NB4 (cell line): ENCODE measurements at regions not wholly inside any gene's neighbourhood (a gene's known extent, or its start where the extent isn't known, plus 50 kb on each side); places are given as distances from the start of the nearest gene placed in this dataset.

Source experiments
- POLR2A ChIP-seq: IDR thresholded peaks from 2 replicates; pipeline ENCODE4 v1.6.1; 2011; ENCODE audit warnings: mild to moderate bottlenecking; ENCODE audit not compliant: insufficient read length; ENCODE audit errors: extremely low read depth
- TF ChIP-seq, protein P1 (sequence below): IDR thresholded peaks from one replicate; pipeline ENCODE4 v1.5.1; 2012; ENCODE audit warnings: low read depth, low read length

DNA sequence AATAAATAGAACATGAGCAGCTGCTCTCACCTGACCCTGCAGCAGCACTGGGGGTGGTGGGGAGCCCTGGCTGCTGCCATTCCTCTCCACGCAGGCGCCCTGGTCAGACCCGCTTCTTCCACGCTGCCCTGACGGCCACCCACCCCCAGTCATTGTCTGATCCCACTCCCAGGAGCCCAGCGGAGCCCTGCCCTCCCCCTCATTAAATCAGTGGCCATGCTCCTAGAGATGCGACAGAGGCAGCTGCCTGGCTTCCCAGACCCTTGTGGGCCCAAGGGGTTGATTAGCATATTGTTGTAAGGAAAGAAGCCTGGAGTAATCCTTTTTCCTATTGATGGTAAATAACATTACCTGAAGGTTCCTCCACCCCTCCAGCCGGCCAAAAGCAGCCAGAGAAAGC is 301.5 kb downstream of the RRAGC start:
- TF ChIP-seq, protein P1, sequence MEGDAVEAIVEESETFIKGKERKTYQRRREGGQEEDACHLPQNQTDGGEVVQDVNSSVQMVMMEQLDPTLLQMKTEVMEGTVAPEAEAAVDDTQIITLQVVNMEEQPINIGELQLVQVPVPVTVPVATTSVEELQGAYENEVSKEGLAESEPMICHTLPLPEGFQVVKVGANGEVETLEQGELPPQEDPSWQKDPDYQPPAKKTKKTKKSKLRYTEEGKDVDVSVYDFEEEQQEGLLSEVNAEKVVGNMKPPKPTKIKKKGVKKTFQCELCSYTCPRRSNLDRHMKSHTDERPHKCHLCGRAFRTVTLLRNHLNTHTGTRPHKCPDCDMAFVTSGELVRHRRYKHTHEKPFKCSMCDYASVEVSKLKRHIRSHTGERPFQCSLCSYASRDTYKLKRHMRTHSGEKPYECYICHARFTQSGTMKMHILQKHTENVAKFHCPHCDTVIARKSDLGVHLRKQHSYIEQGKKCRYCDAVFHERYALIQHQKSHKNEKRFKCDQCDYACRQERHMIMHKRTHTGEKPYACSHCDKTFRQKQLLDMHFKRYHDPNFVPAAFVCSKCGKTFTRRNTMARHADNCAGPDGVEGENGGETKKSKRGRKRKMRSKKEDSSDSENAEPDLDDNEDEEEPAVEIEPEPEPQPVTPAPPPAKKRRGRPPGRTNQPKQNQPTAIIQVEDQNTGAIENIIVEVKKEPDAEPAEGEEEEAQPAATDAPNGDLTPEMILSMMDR, result no peak
- TF ChIP-seq POLR2A, result no peak
